Activated CD4-positive, alpha-beta T cell treated with anti-CD3 and anti-CD28 coated beads, Interleukin-2, amount 10 ng/mL, durations not matched to agents 24 days and 14 days (primary cell): ENCODE measurements at regions not wholly inside any gene's neighbourhood (a gene's known extent, or its start where the extent isn't known, plus 50 kb on each side); places are given as distances from the start of the nearest gene placed in this dataset.

Experiments
- DNase-seq: peaks from one replicate; pipeline ENCODE4 v3.0.0; 2022
- H3K27ac Mint-ChIP-seq: one replicate; pipeline ENCODE4 v1.8.0; 2022; ENCODE audit warnings: mild to moderate bottlenecking, mixed read lengths
- H3K27me3 Mint-ChIP-seq: one replicate; pipeline ENCODE4 v1.8.0; 2022; ENCODE audit warnings: mixed read lengths
- H3K36me3 Mint-ChIP-seq: one replicate; pipeline ENCODE4 v1.8.0; 2022; ENCODE audit warnings: low read depth, mild to moderate bottlenecking, mixed read lengths
- H3K4me1 Mint-ChIP-seq: one replicate; pipeline ENCODE4 v1.8.0; 2021; ENCODE audit warnings: mixed read lengths
- H3K4me3 Mint-ChIP-seq: one replicate; pipeline ENCODE4 v1.8.0; 2022; ENCODE audit warnings: mild to moderate bottlenecking, moderate library complexity, mixed read lengths
- H3K9me3 Mint-ChIP-seq: one replicate; pipeline ENCODE4 v1.8.0; 2021; ENCODE audit warnings: mixed read lengths
- intact Hi-C: fragments of 100-400 bp; cut with micrococcal nuclease; formaldehyde crosslinking; loops from one replicate; pipeline ENCODE4 v1.15.1; 2023

GRCh38 chr9:13943176-13943575, 370.8 kb downstream of the NFIB start:
- Mint-ChIP-seq H3K4me3 (no peak overlapping the region), H3K9me3 (no peaks in the 10 kb centered on the region), H3K27me3 (no peaks in the 10 kb centered on the region), H3K4me1 (no peaks in the 10 kb centered on the region), H3K27ac (no peak overlapping the region), H3K36me3 (no peaks in the 10 kb centered on the region)
- intact Hi-C loops, result no loop called here
- DNase-seq, result no peak

- no peaks in the 10 kb centered on the region for H3K36me3 Mint-ChIP-seq
- H3K9me3 Mint-ChIP-seq, result no peaks in the 10 kb centered on the region
These were observed 371.2 kb downstream of the NFIB start for GRCh38 chr9:13942695-13943094.

GRCh38 chr9:13942201-13942600, 371.7 kb downstream of the NFIB start:
- Mint-ChIP-seq H3K9me3 (no peaks in the 10 kb centered on the region), H3K4me1 (no peaks in the 10 kb centered on the region), H3K36me3 (no peaks in the 10 kb centered on the region), H3K4me3 (no peak overlapping the region), H3K27me3 (no peaks in the 10 kb centered on the region), H3K27ac (no peak overlapping the region)
- intact Hi-C loops, result no loop called here
- no peak for DNase-seq

More at GRCh38 chr9:13942695-13943094, 371.2 kb downstream of the NFIB start:
- Mint-ChIP-seq H3K4me3 (no peak overlapping the region), H3K27ac (no peak overlapping the region), H3K4me1 (no peaks in the 10 kb centered on the region), H3K27me3 (no peaks in the 10 kb centered on the region)
- no peak for DNase-seq
- intact Hi-C loops, result no loop called here

GRCh38 chr9:13941714-13942113, 372.2 kb downstream of the NFIB start:
- DNase-seq, result no peak
- H3K4me1 Mint-ChIP-seq, result no peaks in the 10 kb centered on the region
- H3K36me3 Mint-ChIP-seq, result no peaks in the 10 kb centered on the region
- H3K27ac Mint-ChIP-seq, result no peak overlapping the region
- no peaks in the 10 kb centered on the region for H3K27me3 Mint-ChIP-seq
- no peak overlapping the region for H3K4me3 Mint-ChIP-seq
- intact Hi-C loops, result no loop called here
- no peaks in the 10 kb centered on the region for H3K9me3 Mint-ChIP-seq

- Mint-ChIP-seq H3K27me3 (no peaks in the 10 kb centered on the region), H3K27ac (no peak overlapping the region)
- intact Hi-C loops, result no loop called here
These were observed 374.0 kb downstream of the NFIB start for GRCh38 chr9:13939701-13940490.

GRCh38 chr9:13939134-13939533, 374.8 kb downstream of the NFIB start:
- no peak overlapping the region for H3K27ac Mint-ChIP-seq
- no peak for DNase-seq
- no peaks in the 10 kb centered on the region for H3K4me1 Mint-ChIP-seq
- H3K27me3 Mint-ChIP-seq, result no peaks in the 10 kb centered on the region
- no peaks in the 10 kb centered on the region for H3K9me3 Mint-ChIP-seq
- intact Hi-C loops, result no loop called here
- no peak overlapping the region for H3K4me3 Mint-ChIP-seq
- no peaks in the 10 kb centered on the region for H3K36me3 Mint-ChIP-seq

More at GRCh38 chr9:13939701-13940490, 374.0 kb downstream of the NFIB start:
- H3K4me3 Mint-ChIP-seq, result no peak overlapping the region
- H3K4me1 Mint-ChIP-seq, result no peaks in the 10 kb centered on the region
- DNase-seq, result no peak
- no peaks in the 10 kb centered on the region for H3K9me3 Mint-ChIP-seq
- no peaks in the 10 kb centered on the region for H3K36me3 Mint-ChIP-seq

- intact Hi-C loops, result no loop called here
- H3K4me1 Mint-ChIP-seq, result no peaks in the 10 kb centered on the region
- no peaks in the 10 kb centered on the region for H3K9me3 Mint-ChIP-seq
- H3K27ac Mint-ChIP-seq, result no peak overlapping the region
- no peak overlapping the region for H3K4me3 Mint-ChIP-seq
- H3K36me3 Mint-ChIP-seq, result no peaks in the 10 kb centered on the region
- DNase-seq, result no peak
- H3K27me3 Mint-ChIP-seq, result no peaks in the 10 kb centered on the region
These were observed 379.5 kb downstream of the NFIB start for GRCh38 chr9:13934416-13934815.

- DNase-seq, result no peak
- Mint-ChIP-seq H3K4me3 (no peak overlapping the region), H3K9me3 (no peaks in the 10 kb centered on the region), H3K27me3 (no peaks in the 10 kb centered on the region), H3K36me3 (no peaks in the 10 kb centered on the region), H3K27ac (no peak overlapping the region), H3K4me1 (no peaks in the 10 kb centered on the region)
- intact Hi-C loops, result no loop called here
These were observed 380.7 kb downstream of the NFIB start for GRCh38 chr9:13933268-13933656.

GRCh38 chr9:13932528-13933267, 381.2 kb downstream of the NFIB start:
- Mint-ChIP-seq H3K27me3 (no peaks in the 10 kb centered on the region), H3K36me3 (no peaks in the 10 kb centered on the region), H3K4me1 (no peaks in the 10 kb centered on the region), H3K4me3 (no peak overlapping the region), H3K27ac (no peak overlapping the region), H3K9me3 (no peaks in the 10 kb centered on the region)
- DNase-seq, result no peak
- intact Hi-C loops, result no loop called here

GRCh38 chr9:13929013-13929412, 384.9 kb downstream of the NFIB start:
- no peak for DNase-seq
- intact Hi-C loops, result no loop called here
- Mint-ChIP-seq H3K27ac (no peak overlapping the region), H3K27me3 (no peaks in the 10 kb centered on the region), H3K4me3 (no peak overlapping the region), H3K4me1 (no peaks in the 10 kb centered on the region), H3K9me3 (no peaks in the 10 kb centered on the region), H3K36me3 (no peaks in the 10 kb centered on the region)

- no peaks in the 10 kb centered on the region for H3K9me3 Mint-ChIP-seq
- H3K4me1 Mint-ChIP-seq, result no peaks in the 10 kb centered on the region
- no peak overlapping the region for H3K27ac Mint-ChIP-seq
- H3K36me3 Mint-ChIP-seq, result no peaks in the 10 kb centered on the region
- H3K27me3 Mint-ChIP-seq, result no peaks in the 10 kb centered on the region
- no peak overlapping the region for H3K4me3 Mint-ChIP-seq
- DNase-seq, result no peak
- intact Hi-C loops, result no loop called here
These were observed 390.6 kb downstream of the NFIB start for GRCh38 chr9:13923381-13923780.

GRCh38 chr9:13920557-13920956, 393.4 kb downstream of the NFIB start:
- no peaks in the 10 kb centered on the region for H3K4me1 Mint-ChIP-seq
- H3K9me3 Mint-ChIP-seq, result peaks cover 4% of the 10 kb centered on the region
- H3K4me3 Mint-ChIP-seq, result no peak overlapping the region
- H3K27ac Mint-ChIP-seq, result no peak overlapping the region
- intact Hi-C loops, result no loop called here
- DNase-seq, result no peak
- H3K36me3 Mint-ChIP-seq, result no peaks in the 10 kb centered on the region
- H3K27me3 Mint-ChIP-seq, result no peaks in the 10 kb centered on the region

- DNase-seq, result no peak
- intact Hi-C loops, result no loop called here
- Mint-ChIP-seq H3K27ac (no peak overlapping the region), H3K36me3 (no peaks in the 10 kb centered on the region), H3K4me3 (no peak overlapping the region), H3K4me1 (no peaks in the 10 kb centered on the region), H3K9me3 (peaks cover 4% of the 10 kb centered on the region), H3K27me3 (no peaks in the 10 kb centered on the region)
These were observed 394.5 kb downstream of the NFIB start for GRCh38 chr9:13919401-13919800.

GRCh38 chr9:13917534-13917933, 396.4 kb downstream of the NFIB start:
- Mint-ChIP-seq H3K36me3 (no peaks in the 10 kb centered on the region), H3K27ac (no peak overlapping the region), H3K9me3 (peaks cover 4% of the 10 kb centered on the region), H3K4me3 (no peak overlapping the region), H3K27me3 (no peaks in the 10 kb centered on the region), H3K4me1 (no peaks in the 10 kb centered on the region)
- DNase-seq, result no peak
- intact Hi-C loops, result no loop called here
